OCI-LY7 (cell line): ENCODE measurements at regions not wholly inside any gene's neighbourhood (a gene's known extent, or its start where the extent isn't known, plus 50 kb on each side); places are given as distances from the start of the nearest gene placed in this dataset.

ENCODE experiments used
- EZH2phosphoT487 ChIP-seq: fragments of 200-600 bp; sonication (generic); IDR thresholded peaks from 2 replicates; pipeline ENCODE4 v1.6.1; 2018; ENCODE audit warnings: low read depth, borderline replicate concordance, mild to moderate bottlenecking, mixed run types, antibody characterized with exemption, low read length, moderate library complexity, mixed read lengths
- TF ChIP-seq, protein P1 (sequence below): fragments of 200-600 bp; sonication (generic); conservative IDR thresholded peaks from 2 replicates; pipeline ENCODE4 v1.5.1; 2014; ENCODE audit warnings: mild to moderate bottlenecking, antibody characterized with exemption, low read length, moderate library complexity, mixed read lengths

DNA sequence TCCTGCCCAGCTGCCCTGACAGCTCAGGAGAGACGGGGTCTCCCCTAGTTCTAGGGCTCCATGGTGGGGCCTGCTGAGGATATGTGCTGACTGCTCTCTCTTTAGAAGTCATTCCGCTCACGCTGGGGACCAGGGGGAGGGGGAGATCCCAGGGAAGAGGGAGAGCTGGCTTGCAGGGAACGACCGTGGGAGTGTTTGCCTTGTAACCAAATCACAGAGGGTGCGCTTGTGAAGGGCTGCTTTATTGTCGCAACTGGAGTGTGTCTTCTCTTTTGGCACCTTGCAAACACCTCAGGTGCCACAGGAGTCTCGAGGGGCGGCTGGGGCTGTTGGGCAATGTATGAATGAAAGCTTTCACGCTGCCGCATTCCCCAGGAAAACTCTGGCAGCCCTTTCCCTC, 531.3 kb upstream of the MKI67 start:
- TF ChIP-seq, protein P1, sequence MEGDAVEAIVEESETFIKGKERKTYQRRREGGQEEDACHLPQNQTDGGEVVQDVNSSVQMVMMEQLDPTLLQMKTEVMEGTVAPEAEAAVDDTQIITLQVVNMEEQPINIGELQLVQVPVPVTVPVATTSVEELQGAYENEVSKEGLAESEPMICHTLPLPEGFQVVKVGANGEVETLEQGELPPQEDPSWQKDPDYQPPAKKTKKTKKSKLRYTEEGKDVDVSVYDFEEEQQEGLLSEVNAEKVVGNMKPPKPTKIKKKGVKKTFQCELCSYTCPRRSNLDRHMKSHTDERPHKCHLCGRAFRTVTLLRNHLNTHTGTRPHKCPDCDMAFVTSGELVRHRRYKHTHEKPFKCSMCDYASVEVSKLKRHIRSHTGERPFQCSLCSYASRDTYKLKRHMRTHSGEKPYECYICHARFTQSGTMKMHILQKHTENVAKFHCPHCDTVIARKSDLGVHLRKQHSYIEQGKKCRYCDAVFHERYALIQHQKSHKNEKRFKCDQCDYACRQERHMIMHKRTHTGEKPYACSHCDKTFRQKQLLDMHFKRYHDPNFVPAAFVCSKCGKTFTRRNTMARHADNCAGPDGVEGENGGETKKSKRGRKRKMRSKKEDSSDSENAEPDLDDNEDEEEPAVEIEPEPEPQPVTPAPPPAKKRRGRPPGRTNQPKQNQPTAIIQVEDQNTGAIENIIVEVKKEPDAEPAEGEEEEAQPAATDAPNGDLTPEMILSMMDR, result no peak
- TF ChIP-seq EZH2phosphoT487, result no peak
